OCI-LY7 (cell line): ENCODE measurements at regions not wholly inside any gene's neighbourhood (a gene's known extent, or its start where the extent isn't known, plus 50 kb on each side); places are given as distances from the start of the nearest gene placed in this dataset.

ENCODE experiments used
- CTCF ChIP-seq: fragments of 200-600 bp; sonication (generic); conservative IDR thresholded peaks from 2 replicates; pipeline ENCODE4 v1.5.1; 2014; ENCODE audit warnings: mild to moderate bottlenecking, antibody characterized with exemption, low read length, moderate library complexity, mixed read lengths
- EZH2phosphoT487 ChIP-seq: fragments of 200-600 bp; sonication (generic); IDR thresholded peaks from 2 replicates; pipeline ENCODE4 v1.6.1; 2018; ENCODE audit warnings: low read depth, borderline replicate concordance, mild to moderate bottlenecking, mixed run types, antibody characterized with exemption, low read length, moderate library complexity, mixed read lengths

- TF ChIP-seq CTCF (no peak), EZH2phosphoT487 (no peak)
Observed at GRCh38 chr6:45717715-45718114, 297.9 kb downstream of the CLIC5 start.
